Right cardiac atrium (tissue), 5 donors: ENCODE measurements at regions not wholly inside any gene's neighbourhood (a gene's known extent, or its start where the extent isn't known, plus 50 kb on each side); places are given as distances from the start of the nearest gene placed in this dataset.

Source experiments
- ATAC-seq, 2 donors: fragments of 200-7000 bp; cut with Tn5 transposase; one replicate each; pipeline versions ENCODE4 v1.8.0 to v1.9.1; 2020; ENCODE audit warnings: moderate library complexity in 2 of 2, mild to moderate bottlenecking in 1 of 2
- DNase-seq, 3 donors: peaks; one replicate each; pipeline ENCODE4 v3.0.0-alpha.2; 2020
- H3K27ac ChIP-seq: one replicate; pipeline ENCODE4 v1.5.1; 2013; ENCODE audit warnings: mild to moderate bottlenecking, low read length, control low read depth, moderate library complexity
- H3K27me3 ChIP-seq: one replicate; pipeline ENCODE4 v1.6.1; 2013; ENCODE audit not compliant: control insufficient read depth, insufficient read depth
- H3K4me1 ChIP-seq: one replicate; pipeline ENCODE4 v1.6.1; 2013; ENCODE audit warnings: low read length; ENCODE audit not compliant: control insufficient read depth, insufficient read depth
- H3K4me3 ChIP-seq: one replicate; pipeline ENCODE4 v1.5.1; 2013; ENCODE audit warnings: low read length, control low read depth
- H3K9me3 ChIP-seq: one replicate; pipeline ENCODE4 v1.6.1; 2013; ENCODE audit warnings: low read length; ENCODE audit not compliant: control insufficient read depth
- WGBS: extraction: QIAGEN DNeasy Blood & Tissue Kit; methylation state at CpG from one replicate; pipeline ENCODE4 v1.1.7; 2013; 5-methylcytosine and 5-hydroxymethylcytosine counted together
- intact Hi-C, 4 donors: fragments of 100-400 bp; cut with DNase I; formaldehyde crosslinking; loops; one replicate each; pipeline versions ENCODE4 v1.11.0 to v1.14.0; 2022 to 2023
- donor health status: healthy with polysubstance abuse.
- donor health status: DM: no; HTN: yes; CAD: no.
- donor health status: DM: no; HTN: no; CAD: no.
- donor health status: DM: no; HTN: yes; CAD: no; lungs with severe emphysema.
- donor health status: DM: yes; HTN: yes; CAD: no.

DNA sequence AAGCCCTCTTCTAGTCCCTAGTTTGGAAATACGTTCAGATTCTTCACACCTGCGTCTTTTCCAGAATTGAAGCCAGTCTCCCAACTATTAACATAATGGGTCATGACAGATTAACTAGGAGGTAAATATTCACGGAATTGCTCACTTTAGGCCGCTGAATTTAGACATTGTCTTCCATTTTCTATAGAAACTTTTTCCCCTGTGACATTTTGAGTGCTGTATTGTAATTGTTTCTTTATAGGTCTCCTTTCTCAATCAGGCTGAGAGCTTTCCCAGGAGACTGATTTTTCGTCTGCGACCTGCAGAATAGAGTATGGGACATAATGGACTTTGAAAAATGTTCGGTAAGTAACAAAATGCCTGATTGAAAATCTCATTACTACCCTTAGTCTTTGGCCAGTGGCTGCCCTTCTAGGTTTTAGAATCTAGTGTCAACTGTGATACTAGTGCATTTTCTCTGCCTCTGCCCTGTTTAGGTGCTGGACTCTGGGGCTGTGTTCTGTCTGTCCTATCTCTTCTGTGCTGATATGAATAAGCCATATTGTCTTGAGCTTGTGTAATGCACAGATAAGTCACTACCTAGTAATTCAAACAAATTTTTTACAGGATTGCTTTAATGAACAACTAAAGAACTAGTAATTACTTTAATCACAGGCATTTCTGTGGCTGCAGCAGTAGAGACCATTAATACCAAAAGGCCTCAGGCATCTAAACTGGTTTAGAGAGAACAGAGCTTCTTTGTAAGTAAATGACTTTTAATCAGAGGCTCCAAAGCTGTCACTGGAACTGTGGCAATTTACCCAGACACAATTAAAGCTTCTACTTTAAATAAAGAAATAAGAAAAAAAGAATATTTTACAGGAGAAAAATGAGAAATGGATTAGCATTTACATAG lies 122.4 kb upstream of the FREM2 start:
- intact Hi-C loops, result no loop called here
- H3K4me3 ChIP-seq, result no peak overlapping the region

DNA sequence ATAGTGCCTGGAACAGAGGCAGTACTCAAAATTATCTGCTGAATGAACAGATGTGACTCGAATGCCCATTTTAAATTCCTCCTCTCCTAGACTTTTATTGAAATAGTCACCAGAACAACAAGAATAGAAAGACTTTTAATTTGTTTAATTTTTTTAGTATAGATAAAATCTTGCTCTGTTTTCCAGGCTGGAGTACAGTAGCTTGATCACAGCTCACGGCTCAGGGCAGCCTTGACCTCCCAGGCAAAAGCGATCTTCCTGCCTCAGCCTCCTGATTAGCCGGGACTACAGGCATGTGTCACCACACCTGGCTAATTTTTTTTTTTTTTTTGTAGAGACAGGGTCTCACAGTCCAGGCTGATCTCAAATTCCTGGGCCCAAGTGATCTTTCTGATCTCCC lies 120.9 kb upstream of the FREM2 start:
- intact Hi-C loops, result no loop called here
- DNase-seq (no peak), ATAC-seq (no peak)
- WGBS, result 60% methylated on average over 4 of the region's 4 CpGs
- Histone ChIP-seq H3K9me3 (no peaks in the 10 kb centered on the region), H3K27ac (no peak overlapping the region), H3K4me3 (no peak overlapping the region), H3K4me1 (no peaks in the 10 kb centered on the region), H3K27me3 (no peaks in the 10 kb centered on the region)

More for the DNA sequence above, 122.4 kb upstream of the FREM2 start:
- no peak for ATAC-seq
- WGBS, result 78% methylated on average over 7 of the region's 7 CpGs
- H3K27ac ChIP-seq, result no peak overlapping the region
- no peaks in the 10 kb centered on the region for H3K9me3 ChIP-seq
- H3K4me1 ChIP-seq, result no peaks in the 10 kb centered on the region
- DNase-seq, result no peak
- no peaks in the 10 kb centered on the region for H3K27me3 ChIP-seq

DNA sequence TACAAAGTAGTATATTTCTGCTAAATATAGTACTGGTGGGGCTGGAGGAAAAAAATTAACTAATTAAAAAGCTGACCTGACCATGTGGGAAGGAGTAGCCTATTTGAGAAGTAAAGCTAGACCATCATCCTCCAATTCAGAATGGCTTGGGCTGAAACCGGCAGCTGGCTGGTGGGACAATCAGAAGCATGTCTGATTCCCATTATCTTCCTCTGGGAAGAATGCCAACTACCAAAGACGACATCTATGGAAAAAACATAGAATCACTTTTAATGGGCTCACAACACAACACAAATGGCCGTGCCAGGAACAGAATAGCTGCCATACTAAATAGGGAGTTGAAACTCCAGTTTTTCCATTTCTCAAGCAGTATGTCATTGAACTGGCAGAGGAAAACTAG lies 120.4 kb upstream of the FREM2 start:
- no peak overlapping the region for H3K4me3 ChIP-seq
- intact Hi-C loops, result no loop called here

DNA sequence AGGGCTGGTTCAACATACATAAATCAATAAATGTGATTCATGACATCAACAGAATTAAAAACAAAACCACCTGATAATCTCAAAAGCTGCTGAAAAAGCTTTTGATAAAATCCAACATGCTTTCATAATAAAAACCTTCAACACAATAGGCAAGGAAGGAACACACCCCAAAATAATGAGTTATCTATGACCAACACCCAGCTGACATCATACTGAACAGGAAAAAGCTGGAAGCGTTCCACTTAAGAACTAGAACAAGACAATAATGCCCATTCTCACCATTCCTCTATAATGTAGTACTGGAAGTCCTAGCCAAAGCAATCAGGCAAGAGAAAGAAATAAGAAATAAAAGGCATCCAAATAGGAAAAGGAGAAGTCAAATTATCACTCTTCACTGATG lies 116.2 kb upstream of the FREM2 start:
- no peak overlapping the region for H3K27ac ChIP-seq
- no peak for DNase-seq
- no peaks in the 10 kb centered on the region for H3K4me1 ChIP-seq
- no peaks in the 10 kb centered on the region for H3K9me3 ChIP-seq
- no peaks in the 10 kb centered on the region for H3K27me3 ChIP-seq
- 67% methylated on average over 1 of the region's 1 CpG for WGBS
- intact Hi-C loops, result no loop called here
- no peak overlapping the region for H3K4me3 ChIP-seq
- ATAC-seq, result no peak

More for the DNA sequence above, 120.4 kb upstream of the FREM2 start:
- H3K27me3 ChIP-seq, result no peaks in the 10 kb centered on the region
- H3K27ac ChIP-seq, result no peak overlapping the region
- ATAC-seq (no peak), DNase-seq (no peak)
- 20% methylated on average over 3 of the region's 3 CpGs for WGBS
- H3K9me3 ChIP-seq, result no peaks in the 10 kb centered on the region
- no peaks in the 10 kb centered on the region for H3K4me1 ChIP-seq

DNA sequence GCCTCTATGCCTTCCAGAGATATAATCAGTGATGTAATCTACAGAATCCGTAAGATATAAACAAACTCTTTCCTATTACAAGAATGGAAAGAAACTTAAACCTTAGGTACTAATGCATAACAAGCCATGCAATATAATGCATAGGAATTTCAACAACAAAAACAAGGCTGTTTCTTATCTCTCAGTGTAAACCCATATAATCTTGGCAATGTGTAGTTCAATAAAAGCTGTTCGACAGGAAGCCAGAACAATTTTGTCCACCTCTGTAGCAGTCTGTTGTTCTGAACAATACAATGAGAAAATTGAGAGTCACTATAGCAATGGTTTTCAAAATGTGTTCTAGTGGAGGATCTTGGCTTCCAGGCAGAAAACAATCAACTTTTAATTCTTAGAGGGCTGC lies 111.5 kb upstream of the FREM2 start:
- H3K27ac ChIP-seq, result no peak overlapping the region
- no peak for ATAC-seq
- H3K4me3 ChIP-seq, result no peak overlapping the region
- H3K4me1 ChIP-seq, result no peaks in the 10 kb centered on the region
- WGBS, result 70% methylated on average over 2 of the region's 2 CpGs
- no peak for DNase-seq
- H3K9me3 ChIP-seq, result no peaks in the 10 kb centered on the region
- H3K27me3 ChIP-seq, result no peaks in the 10 kb centered on the region
- intact Hi-C loops, result no loop called here

DNA sequence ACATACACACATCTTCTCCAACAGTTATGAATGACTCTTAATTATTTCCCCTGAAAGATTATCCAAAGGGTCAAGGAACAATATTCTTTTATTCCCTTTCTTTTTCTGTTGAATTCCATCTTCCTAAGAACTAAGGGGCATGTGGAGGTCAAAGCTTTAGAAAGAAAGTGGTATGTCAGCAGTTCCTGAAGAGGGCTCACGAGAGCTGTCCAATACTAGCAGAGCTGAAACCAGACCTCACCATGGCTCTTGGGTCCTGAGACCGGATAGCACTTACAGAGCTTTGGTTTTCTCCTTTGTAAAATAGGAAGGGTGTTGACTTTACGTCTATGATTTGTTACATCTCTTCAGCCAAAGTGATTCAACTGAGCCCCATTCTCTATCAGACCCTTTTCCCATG lies 109.8 kb upstream of the FREM2 start:
- intact Hi-C loops, result no loop called here
- WGBS, result 61% methylated on average over 3 of the region's 3 CpGs
- no peak overlapping the region for H3K4me3 ChIP-seq
- H3K9me3 ChIP-seq, result no peaks in the 10 kb centered on the region
- H3K27ac ChIP-seq, result no peak overlapping the region
- DNase-seq, result no peak
- ATAC-seq, result no peak
- H3K4me1 ChIP-seq, result no peaks in the 10 kb centered on the region
- no peaks in the 10 kb centered on the region for H3K27me3 ChIP-seq

- Histone ChIP-seq H3K27ac (no peak overlapping the region), H3K27me3 (no peaks in the 10 kb centered on the region), H3K4me1 (no peaks in the 10 kb centered on the region), H3K9me3 (no peaks in the 10 kb centered on the region), H3K4me3 (no peak overlapping the region)
- intact Hi-C loops, result no loop called here
- DNase-seq, result no peak
- peak; percentile 54 to 65 for ATAC-seq
- WGBS, result 8% methylated on average over 2 of the region's 2 CpGs
Observed at GRCh38 chr13:38582133-38582532, 104.7 kb upstream of the FREM2 start.

DNA sequence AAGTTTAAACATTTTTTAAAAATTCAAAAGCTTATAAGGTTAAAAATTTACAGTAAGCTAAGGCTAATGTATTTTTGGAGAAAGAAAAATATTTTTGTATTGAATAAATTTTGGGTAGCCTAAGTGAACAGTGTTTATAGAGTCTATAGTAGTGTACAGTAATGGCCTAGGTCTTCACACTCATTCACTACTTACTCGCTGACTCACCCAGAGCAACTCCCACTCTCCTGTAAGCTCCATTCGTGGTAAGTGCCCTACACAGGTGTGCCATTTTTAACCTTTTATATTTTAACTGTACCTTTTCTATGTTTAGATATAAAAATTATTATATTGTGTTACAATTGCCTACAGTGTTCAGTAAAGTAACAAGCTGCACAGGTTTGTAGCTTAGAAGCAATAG lies 96.6 kb upstream of the FREM2 start:
- no peaks in the 10 kb centered on the region for H3K4me1 ChIP-seq
- ATAC-seq (no peak), DNase-seq (no peak)
- H3K27me3 ChIP-seq, result no peaks in the 10 kb centered on the region
- no peaks in the 10 kb centered on the region for H3K9me3 ChIP-seq
- intact Hi-C loops, result no loop called here
- WGBS, result 72% methylated on average over 2 of the region's 2 CpGs
- H3K27ac ChIP-seq, result no peak overlapping the region
- H3K4me3 ChIP-seq, result no peak overlapping the region

GRCh38 chr13:38590796-38591507 lies 95.9 kb upstream of the FREM2 start:
- ATAC-seq, result peak in 1 of 2 donors; percentile 29

GRCh38 chr13:38602266-38602665 lies 84.6 kb upstream of the FREM2 start:
- 49% methylated on average over 6 of the region's 6 CpGs for WGBS
- intact Hi-C loops, result no loop called here
- no peak for ATAC-seq

More at GRCh38 chr13:38590796-38591507, 95.9 kb upstream of the FREM2 start:
- Histone ChIP-seq H3K9me3 (no peaks in the 10 kb centered on the region), H3K4me3 (no peak overlapping the region), H3K27me3 (no peaks in the 10 kb centered on the region), H3K27ac (no peak overlapping the region), H3K4me1 (no peaks in the 10 kb centered on the region)
- WGBS, result 32% methylated on average over 6 of the region's 6 CpGs
- no peak for DNase-seq
- intact Hi-C loops, result no loop called here

DNA sequence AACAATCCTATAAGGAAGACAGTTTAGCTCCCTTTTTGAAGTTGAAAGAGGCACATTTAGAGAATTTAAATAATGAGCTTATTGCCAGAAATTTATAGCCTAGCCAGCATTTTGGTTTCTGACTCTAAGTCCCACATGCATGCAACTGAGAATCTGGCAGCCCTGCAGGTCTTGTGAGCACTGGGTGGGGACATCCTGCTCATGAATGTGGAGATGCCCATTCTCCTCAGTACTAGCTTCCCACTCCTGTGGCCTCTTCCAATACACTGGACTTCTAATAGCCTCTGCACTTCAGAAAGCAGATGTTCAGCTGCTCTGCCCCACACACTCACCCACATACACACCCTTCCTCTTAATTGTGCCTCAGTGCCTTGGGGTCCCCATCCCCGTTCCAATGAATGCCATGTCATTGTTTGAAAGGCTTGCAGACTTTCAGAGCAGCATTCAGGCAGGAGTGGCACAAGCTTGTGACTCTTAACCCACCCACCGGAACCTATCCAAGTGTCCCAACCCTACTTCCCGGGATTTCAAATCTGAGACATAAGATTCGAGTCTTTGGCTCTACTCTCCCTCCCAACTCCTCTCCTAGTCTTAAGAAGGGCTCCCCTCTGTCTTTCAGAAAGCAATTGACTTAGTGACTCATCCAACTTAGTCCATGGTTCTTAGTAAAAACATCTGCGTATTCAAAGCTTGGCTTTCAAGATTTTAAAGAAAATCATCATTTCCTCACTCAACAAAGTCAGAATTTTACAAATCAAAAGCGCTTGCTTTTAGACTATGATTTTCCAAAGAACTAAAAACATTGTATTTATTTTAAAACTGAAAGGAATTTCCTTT lies 80.0 kb upstream of the FREM2 start:
- ATAC-seq (no peak), DNase-seq (peak in 1 of 3 donors; percentile 14)
- Histone ChIP-seq H3K27me3 (no peaks in the 10 kb centered on the region), H3K4me3 (no peak overlapping the region), H3K4me1 (no peaks in the 10 kb centered on the region), H3K9me3 (no peaks in the 10 kb centered on the region), H3K27ac (no peak overlapping the region)
- intact Hi-C loops, result no loop called here
- WGBS, result 86% methylated on average over 6 of the region's 6 CpGs

More at GRCh38 chr13:38602266-38602665, 84.6 kb upstream of the FREM2 start:
- no peak overlapping the region for H3K4me3 ChIP-seq
- no peak for DNase-seq
- H3K9me3 ChIP-seq, result no peaks in the 10 kb centered on the region
- H3K4me1 ChIP-seq, result no peaks in the 10 kb centered on the region
- H3K27me3 ChIP-seq, result no peaks in the 10 kb centered on the region
- H3K27ac ChIP-seq, result no peak overlapping the region
